ENCODE measurements at regions not wholly inside any gene's neighbourhood (a gene's known extent, or its start where the extent isn't known, plus 50 kb on each side); places are given as distances from the start of the nearest gene placed in this dataset.

GRCh38 chr5:172548981-172549687 is 91.9 kb upstream of the NEURL1B start:
- CTCF ChIA-PET (ENCODE audit: partially characterized antibody) = interaction anchor here (0.7 to 2.8 kb wide), 7 partner anchors 13 to 149 kb away, joined by 3 to 10 read pairs (median 3); no protein-coding TSS in a partner anchor
- WGBS, 2 experiments (ENCODE audit: extremely low coverage in 1 of 2, insufficient coverage in 1 of 2, insufficient read length in 1 of 2, insufficient replicate concordance in 2 of 2, low coverage in 1 of 2, low lambda C conversion rate in 2 of 2, missing lambda C conversion rate in 1 of 2) = 81% methylated on average over 14 of the region's 14 CpGs; no CpG with 5 or more reads in 1 of the 2 experiments
- FAIRE-seq = no peak

More at GRCh38 chr5:172548981-172549687, 91.9 kb upstream of the NEURL1B start:
- no peaks in the 10 kb centered on the region for H3K9me3 ChIP-seq (ENCODE audit: insufficient read depth in 2 of 2, low read depth in 1 of 2, low read length in 1 of 2)
- H3K23me2 ChIP-seq (ENCODE audit: low read depth, low read length) = no peaks in the 10 kb centered on the region
- H4K8ac ChIP-seq (ENCODE audit: extremely low read depth, insufficient read depth, low read length) = no peak overlapping the region
- no peak for DNase-seq (ENCODE audit: low read depth in 1 of 2, low spot score in 2 of 2)
- no peak overlapping the region for H3K23ac ChIP-seq (ENCODE audit: insufficient read length)
- H3K4ac ChIP-seq (replicated peaks; ENCODE audit: insufficient read length, low read depth, low read length) = no peak overlapping the region
- no peak overlapping the region for H3K9ac ChIP-seq (replicated peaks in 1 of 4; ENCODE audit: extremely low read depth in 1 of 4, low read depth in 3 of 4, low read length in 3 of 4)
- POLR2A ChIA-PET (ENCODE audit: partially characterized antibody) = interaction anchor here (0.6 kb wide), 1 partner anchor 12 kb away, joined by 3 read pairs; no protein-coding TSS in a partner anchor
- no peak overlapping the region; the same call in 1 of the 2 replicates for H2BK20ac ChIP-seq (ENCODE audit: low read length)
- no peak overlapping the region for H2AFZ ChIP-seq (ENCODE audit: low read length)
- H3K4me3 ChIP-seq (ENCODE audit: extremely low read depth in 1 of 4, insufficient read depth in 2 of 4, low read depth in 3 of 4, low read length in 4 of 4) = no peak overlapping the region
- H3K79me1 ChIP-seq (ENCODE audit: low read depth, low read length) = no peaks in the 10 kb centered on the region
- H2AK5ac ChIP-seq (ENCODE audit: low read depth, low read length) = no peak overlapping the region
- H4K5ac ChIP-seq (ENCODE audit: insufficient read length, low read depth, low read length) = no peak overlapping the region
- no peak overlapping the region for H3K14ac ChIP-seq (ENCODE audit: insufficient read length)
- no peaks in the 10 kb centered on the region for H4K20me1 ChIP-seq (replicated peaks in 1 of 2; ENCODE audit: control insufficient read depth in 1 of 2, insufficient read depth in 2 of 2, low read length in 2 of 2)
- H4K91ac ChIP-seq (replicated peaks; ENCODE audit: insufficient read length, low read length) = no peak overlapping the region
- no peak overlapping the region for H3K56ac ChIP-seq (replicated peaks; ENCODE audit: insufficient read length, low read depth, low read length)
- no peaks in the 10 kb centered on the region for H3K79me2 ChIP-seq (ENCODE audit: control insufficient read depth in 1 of 2, insufficient read depth in 2 of 2, low read length in 2 of 2)
- H3K18ac ChIP-seq (ENCODE audit: extremely low read depth, low read length) = no peak overlapping the region
- H3K36me3 ChIP-seq (ENCODE audit: control insufficient read depth in 2 of 4, insufficient read depth in 4 of 4, low read length in 3 of 4) = no peaks in the 10 kb centered on the region
- H3K27ac ChIP-seq (ENCODE audit: low read depth, low read length) = no peak overlapping the region
- H2BK15ac ChIP-seq (ENCODE audit: low read length) = 0 out of 2 replicates have a peak overlapping the region, but pooled peaks have one; percentile 50
- H2BK5ac ChIP-seq (ENCODE audit: low read depth, low read length) = no peak overlapping the region
- TF ChIP-seq POLR2AphosphoS5 (IDR thresholded peaks at IDR 0.05; ENCODE audit: low read depth, low read length) (no peak), CBX5 (IDR thresholded peaks at IDR 0.05; ENCODE audit: low read depth, low read length) (no peak)
- H3K4me1 ChIP-seq (replicated peaks in 1 of 4; ENCODE audit: control insufficient read depth in 3 of 4, insufficient read depth in 4 of 4, low read length in 3 of 4) = no peaks in the 10 kb centered on the region; a peak in 1 of 7 replicates
- H2BK120ac ChIP-seq (replicated peaks; ENCODE audit: low read depth, low read length) = no peak overlapping the region
- H3K4me2 ChIP-seq (ENCODE audit: insufficient read depth in 1 of 2, low read depth in 2 of 2, low read length in 2 of 2) = no peak overlapping the region
- peaks cover 0 to 2% (median 0%) of the 10 kb centered on the region in 4 experiments; a peak in 1 of 7 replicates for H3K27me3 ChIP-seq (replicated peaks in 1 of 4; ENCODE audit: control insufficient read depth in 3 of 4, extremely low read depth in 1 of 4, insufficient read depth in 3 of 4, low read length in 3 of 4)
- 0 out of 2 replicates have a peak overlapping the region, but pooled peaks have one; percentile 52 for H2BK12ac ChIP-seq (ENCODE audit: low read depth, low read length)

Data from H1 (cell line).